ENCODE measurements at regions not wholly inside any gene's neighbourhood (a gene's known extent, or its start where the extent isn't known, plus 50 kb on each side); places are given as distances from the start of the nearest gene placed in this dataset.

DNA sequence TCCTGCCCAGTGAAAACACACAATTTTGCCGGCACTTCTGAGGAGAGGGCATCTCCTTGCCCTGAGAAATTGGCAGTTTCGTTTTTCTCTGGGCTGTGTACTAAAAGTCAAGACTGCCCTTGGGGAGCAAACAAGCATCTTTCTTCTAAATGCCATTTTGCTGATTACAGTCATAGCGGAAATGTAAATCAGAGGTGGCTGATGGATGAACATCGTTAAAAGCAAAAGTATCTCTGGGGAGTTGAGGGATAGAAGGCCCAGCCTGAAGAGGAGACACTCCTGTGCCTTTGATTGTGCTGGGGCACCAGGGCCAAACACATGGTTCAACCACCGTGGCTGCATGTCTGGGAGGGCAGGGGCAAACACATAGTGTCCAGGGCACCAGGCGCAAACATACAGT, 49.8 kb downstream of the ABCC12 start:
- Histone ChIP-seq H3K9me3 (no peaks in the 10 kb centered on the region), H3K27me3 (no peaks in the 10 kb centered on the region), H3K4me3 (no peak overlapping the region), H3K36me3 (no peaks in the 10 kb centered on the region), H3K27ac (no peak overlapping the region), H3K4me1 (no peaks in the 10 kb centered on the region)
- no peak for DNase-seq
- no peak for TF ChIP-seq POLR2A (IDR thresholded peaks at IDR 0.05)
- TF ChIP-seq, protein P1, sequence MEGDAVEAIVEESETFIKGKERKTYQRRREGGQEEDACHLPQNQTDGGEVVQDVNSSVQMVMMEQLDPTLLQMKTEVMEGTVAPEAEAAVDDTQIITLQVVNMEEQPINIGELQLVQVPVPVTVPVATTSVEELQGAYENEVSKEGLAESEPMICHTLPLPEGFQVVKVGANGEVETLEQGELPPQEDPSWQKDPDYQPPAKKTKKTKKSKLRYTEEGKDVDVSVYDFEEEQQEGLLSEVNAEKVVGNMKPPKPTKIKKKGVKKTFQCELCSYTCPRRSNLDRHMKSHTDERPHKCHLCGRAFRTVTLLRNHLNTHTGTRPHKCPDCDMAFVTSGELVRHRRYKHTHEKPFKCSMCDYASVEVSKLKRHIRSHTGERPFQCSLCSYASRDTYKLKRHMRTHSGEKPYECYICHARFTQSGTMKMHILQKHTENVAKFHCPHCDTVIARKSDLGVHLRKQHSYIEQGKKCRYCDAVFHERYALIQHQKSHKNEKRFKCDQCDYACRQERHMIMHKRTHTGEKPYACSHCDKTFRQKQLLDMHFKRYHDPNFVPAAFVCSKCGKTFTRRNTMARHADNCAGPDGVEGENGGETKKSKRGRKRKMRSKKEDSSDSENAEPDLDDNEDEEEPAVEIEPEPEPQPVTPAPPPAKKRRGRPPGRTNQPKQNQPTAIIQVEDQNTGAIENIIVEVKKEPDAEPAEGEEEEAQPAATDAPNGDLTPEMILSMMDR (IDR thresholded peaks at IDR 0.05), result no peak

DNA sequence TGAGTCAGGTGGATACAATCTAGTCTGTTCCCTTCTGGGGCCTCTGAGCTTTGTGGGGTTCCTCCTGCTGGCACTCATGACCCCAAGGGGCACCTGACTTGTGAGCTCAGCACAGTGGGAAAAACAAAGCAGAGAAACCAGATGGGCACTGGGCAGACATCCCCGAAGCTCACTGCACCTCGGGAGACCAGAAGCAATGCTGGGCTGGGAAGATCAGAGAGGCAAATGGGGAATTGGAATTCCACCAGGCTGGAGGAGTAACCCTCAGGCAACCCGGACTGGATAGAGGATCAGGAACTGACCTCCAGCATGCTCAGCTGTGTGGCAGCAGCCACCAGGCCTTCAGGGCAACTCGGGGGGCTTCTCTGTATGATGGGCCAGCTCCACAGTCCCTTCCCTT, 50.3 kb downstream of the ABCC12 start:
- Histone ChIP-seq H3K36me3 (no peaks in the 10 kb centered on the region), H3K4me3 (no peak overlapping the region), H3K27ac (no peak overlapping the region), H3K9me3 (no peaks in the 10 kb centered on the region), H3K27me3 (no peaks in the 10 kb centered on the region), H3K4me1 (no peaks in the 10 kb centered on the region)
- no peak for DNase-seq
- no peak for TF ChIP-seq POLR2A (IDR thresholded peaks at IDR 0.05)
- TF ChIP-seq, protein P1 (IDR thresholded peaks at IDR 0.05), result no peak

DNA sequence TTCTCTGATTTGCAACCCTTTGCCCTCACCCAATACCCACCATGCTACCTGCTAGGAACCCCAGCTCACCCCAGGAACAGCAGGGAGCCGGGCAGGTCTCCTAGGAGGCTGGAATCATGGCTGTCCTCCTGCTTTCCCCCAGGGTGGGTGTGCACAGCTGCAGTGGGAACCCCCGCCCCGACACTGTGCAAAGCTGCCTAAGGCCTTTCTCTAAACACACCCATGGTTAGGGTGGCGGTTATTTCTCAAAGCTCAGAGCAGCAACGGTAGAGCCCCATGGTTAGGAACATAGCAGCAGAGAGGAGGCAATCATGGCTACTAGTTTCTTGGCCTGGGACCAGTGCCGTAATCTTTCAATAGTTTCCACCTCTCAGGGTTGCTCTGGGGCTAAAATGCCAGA, 52.2 kb downstream of the ABCC12 start:
- TF ChIP-seq, protein P1 (IDR thresholded peaks at IDR 0.05), result no peak
- no peak for TF ChIP-seq POLR2A (IDR thresholded peaks at IDR 0.05)
- H3K27ac ChIP-seq, result no peak overlapping the region
- DNase-seq, result no peak

DNA sequence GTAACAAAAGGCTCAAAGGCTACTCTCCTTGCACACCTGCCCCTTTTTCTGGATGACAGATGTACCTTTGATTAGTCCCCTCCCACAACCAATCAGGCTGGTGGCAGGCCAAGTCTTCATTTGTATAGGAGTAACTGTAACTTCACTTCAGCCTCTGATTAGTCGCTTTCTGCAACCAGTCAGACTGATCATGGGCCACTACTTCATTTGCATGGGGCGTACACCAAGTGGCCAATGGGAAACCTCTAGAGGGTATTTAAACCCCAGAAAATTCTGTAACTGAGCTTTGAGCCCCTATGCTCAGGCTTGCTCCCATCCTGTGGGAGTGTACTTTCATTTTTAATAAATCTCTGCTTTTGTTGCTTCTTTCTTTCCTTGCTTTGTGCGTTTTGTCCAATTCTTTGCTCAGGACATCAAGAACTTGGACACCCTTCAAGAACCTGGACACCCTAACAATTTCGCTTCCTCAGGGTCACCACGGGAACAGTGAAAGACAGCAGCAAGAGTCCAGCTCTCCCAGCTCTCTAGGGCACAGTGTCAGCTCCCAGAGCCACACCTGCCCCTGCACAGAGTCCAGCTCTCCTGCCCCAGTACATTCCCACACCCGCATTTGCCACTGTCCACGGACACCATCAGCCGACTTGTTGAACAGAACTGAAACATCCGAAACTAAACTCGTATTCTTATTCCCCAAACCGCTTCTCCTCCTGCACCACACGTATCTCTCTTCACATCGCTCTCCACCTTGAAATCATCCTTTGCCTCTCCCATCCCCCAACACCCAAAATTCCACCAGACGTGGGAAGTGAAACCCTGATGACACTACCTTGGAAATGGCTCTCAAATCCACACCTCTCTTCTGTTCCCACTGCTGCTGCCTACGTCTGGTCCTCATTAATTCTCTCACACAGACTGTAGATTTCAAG, 53.4 kb downstream of the ABCC12 start:
- Histone ChIP-seq H3K36me3 (no peaks in the 10 kb centered on the region), H3K4me1 (no peaks in the 10 kb centered on the region), H3K4me3 (no peak overlapping the region), H3K27ac (no peak overlapping the region), H3K27me3 (no peaks in the 10 kb centered on the region), H3K9me3 (no peaks in the 10 kb centered on the region)
- no peak for DNase-seq
- TF ChIP-seq, protein P1 (IDR thresholded peaks at IDR 0.05), result no peak
- no peak for TF ChIP-seq POLR2A (IDR thresholded peaks at IDR 0.05)

More for the DNA sequence above, 52.2 kb downstream of the ABCC12 start:
- H3K4me3 ChIP-seq, result no peak overlapping the region
- H3K4me1 ChIP-seq, result no peaks in the 10 kb centered on the region
- H3K27me3 ChIP-seq, result no peaks in the 10 kb centered on the region
- no peaks in the 10 kb centered on the region for H3K9me3 ChIP-seq
- H3K36me3 ChIP-seq, result no peaks in the 10 kb centered on the region

DNA sequence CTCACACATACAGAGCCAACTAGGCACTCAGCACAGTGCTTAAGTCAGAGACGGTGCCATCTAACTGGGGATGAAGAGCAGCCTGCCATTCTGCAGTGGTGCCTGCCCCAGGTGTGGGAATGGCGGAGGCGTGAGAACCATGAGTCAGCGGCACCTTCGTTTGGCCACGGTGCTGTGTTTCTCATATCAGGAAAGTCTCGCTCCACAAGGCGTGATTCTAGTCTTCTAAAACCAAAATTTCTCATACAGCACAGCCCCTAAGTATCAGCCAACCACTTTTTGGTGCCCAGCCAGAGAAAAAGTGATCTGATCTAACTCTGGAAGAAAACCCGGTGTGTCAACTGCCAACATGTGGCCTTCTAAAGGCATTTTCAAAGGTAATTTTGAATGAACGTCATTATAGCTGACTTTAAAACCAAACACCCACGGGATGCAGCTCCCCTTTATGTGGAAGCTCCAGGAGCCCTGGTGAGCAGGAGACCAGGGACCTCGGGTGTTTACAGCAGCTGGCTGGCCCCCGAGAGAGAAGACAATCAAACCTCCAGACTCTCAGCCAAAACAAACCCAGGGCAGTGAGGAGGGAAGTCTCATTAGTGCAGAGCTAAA, 54.6 kb downstream of the ABCC12 start:
- no peaks in the 10 kb centered on the region for H3K27me3 ChIP-seq
- no peaks in the 10 kb centered on the region for H3K36me3 ChIP-seq
- TF ChIP-seq, protein P1 (IDR thresholded peaks at IDR 0.05), result no peak
- TF ChIP-seq POLR2A (IDR thresholded peaks at IDR 0.05), result no peak
- no peaks in the 10 kb centered on the region for H3K4me1 ChIP-seq
- H3K9me3 ChIP-seq, result no peaks in the 10 kb centered on the region
- H3K27ac ChIP-seq, result no peak overlapping the region
- no peak for DNase-seq
- no peak overlapping the region for H3K4me3 ChIP-seq
